ENCODE measurements at regions not wholly inside any gene's neighbourhood (a gene's known extent, or its start where the extent isn't known, plus 50 kb on each side); places are given as distances from the start of the nearest gene placed in this dataset.

GRCh38 chr4:148874331-148874730, 432.1 kb upstream of the NR3C2 start:
- TF ChIP-seq CTCF (IDR thresholded peaks at IDR 0.05): peak in 3 of 6 experiments; percentile 14 to 25 (median 21)
- TF ChIP-seq POLR2A (IDR thresholded peaks at IDR 0.05): no peak

Measured in Peyer's patch (tissue), 4 donors.